IPS DF 4.7 (cell line): ENCODE measurements at regions not wholly inside any gene's neighbourhood (a gene's known extent, or its start where the extent isn't known, plus 50 kb on each side); places are given as distances from the start of the nearest gene placed in this dataset.

ENCODE experiments used
- DNase-seq: peaks from one replicate; pipeline ENCODE4 v3.0.0-alpha.2; 2013; ENCODE audit warnings: low spot score; ENCODE audit errors: extremely low read depth

DNA sequence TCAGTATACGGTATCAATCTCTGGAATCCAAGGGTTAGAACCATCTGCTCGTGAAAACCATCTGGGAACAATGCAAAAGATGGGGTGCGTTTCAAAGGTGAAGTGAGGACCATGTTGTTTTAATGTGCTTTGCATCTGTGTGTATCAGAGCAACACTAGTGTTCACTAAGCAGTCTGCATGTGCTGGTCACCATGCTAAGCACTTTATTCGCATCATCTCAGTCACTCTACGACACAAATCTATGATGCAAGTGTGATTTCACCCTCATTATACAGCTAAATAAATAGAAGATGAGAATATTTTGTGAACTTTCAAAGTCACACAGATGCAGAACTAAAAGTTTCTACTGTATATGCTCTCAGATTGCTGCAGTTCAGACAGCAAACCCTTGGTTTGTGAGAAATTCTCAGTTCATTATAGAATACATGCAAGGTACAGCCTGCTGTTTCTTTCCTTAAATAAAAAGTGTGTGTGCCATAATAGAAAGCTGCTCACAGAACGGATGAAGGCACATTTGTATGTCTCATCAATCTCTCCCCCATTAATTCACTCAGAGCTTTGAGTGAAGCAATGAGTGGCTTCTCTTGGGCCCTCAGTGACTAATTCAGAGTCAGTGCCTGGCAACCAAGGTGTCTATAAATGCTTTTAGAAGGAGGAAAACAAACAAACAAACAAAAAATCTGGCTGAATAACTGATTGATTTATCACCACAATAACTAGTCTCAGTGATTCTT is 652.8 kb upstream of the SOX11 start:
- DNase-seq = no peak

GRCh38 chr2:5040571-5040970 is 651.6 kb upstream of the SOX11 start:
- DNase-seq = no peak

DNA sequence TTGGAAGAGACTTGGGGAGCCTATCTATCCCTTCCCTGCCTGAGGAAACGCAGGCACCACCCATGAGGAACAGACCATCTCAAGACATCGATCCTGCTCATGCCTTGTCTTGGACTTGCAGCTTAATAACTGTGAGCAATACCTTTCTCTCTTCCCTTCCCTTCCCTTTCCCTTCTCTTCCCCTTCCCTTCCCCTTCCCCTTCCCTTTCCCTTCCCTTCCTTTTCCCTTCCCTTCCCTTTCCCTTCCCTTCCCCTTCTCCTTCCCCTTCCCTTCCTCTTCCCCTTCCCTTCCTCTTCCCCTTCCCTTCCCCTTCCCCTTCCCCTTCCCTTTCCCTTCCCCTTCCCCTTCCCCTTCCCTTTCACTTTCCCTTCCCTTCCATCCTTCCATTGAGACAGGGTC is 650.7 kb upstream of the SOX11 start:
- no peak for DNase-seq

GRCh38 chr2:5042666-5043440 is 649.3 kb upstream of the SOX11 start:
- DNase-seq = no peak

DNA sequence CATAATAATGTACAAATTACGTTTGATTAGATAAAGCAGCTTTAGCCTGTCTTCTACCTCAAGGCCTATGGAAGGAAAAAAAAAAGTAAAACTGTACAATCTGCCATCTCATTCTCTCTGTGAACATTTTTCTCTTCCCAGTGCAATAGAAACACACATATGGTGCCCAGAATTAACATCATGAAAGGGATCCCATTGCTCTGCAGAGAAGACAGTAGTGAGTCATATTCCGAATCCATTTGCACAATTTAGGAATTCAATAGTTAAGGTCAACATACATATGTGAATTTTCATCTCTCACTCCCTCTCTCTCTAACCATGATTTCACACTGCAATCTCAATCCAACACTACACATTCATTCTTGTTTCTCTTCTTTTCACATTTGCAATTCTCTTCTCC is 640.9 kb upstream of the SOX11 start:
- DNase-seq = no peak

GRCh38 chr2:5052905-5053304 is 639.3 kb upstream of the SOX11 start:
- no peak for DNase-seq

- DNase-seq = no peak
Observed at GRCh38 chr2:5057891-5058351, 634.3 kb upstream of the SOX11 start.

GRCh38 chr2:5060956-5061355 is 631.2 kb upstream of the SOX11 start:
- DNase-seq = no peak

- DNase-seq = no peak
Observed at GRCh38 chr2:5064687-5065086, 627.5 kb upstream of the SOX11 start.

DNA sequence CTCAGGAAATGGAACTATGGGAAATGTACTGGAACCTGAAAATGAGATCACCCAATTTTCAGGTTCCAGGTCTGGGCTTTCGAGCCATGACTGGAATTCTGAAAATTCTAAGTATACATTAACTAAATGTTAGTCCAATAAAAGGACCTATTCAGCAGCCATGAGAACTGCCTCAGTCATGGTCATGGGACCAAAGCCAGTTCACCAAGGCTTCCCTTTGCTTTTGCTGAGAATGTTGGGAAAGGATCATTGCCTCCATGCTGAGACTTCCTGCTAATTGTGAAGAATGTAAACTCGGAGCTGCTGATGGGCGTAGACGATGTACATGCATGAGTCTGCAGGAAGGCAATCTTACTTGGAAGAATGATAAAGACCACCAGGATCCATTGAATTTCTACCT is 624.4 kb upstream of the SOX11 start:
- no peak for DNase-seq

DNA sequence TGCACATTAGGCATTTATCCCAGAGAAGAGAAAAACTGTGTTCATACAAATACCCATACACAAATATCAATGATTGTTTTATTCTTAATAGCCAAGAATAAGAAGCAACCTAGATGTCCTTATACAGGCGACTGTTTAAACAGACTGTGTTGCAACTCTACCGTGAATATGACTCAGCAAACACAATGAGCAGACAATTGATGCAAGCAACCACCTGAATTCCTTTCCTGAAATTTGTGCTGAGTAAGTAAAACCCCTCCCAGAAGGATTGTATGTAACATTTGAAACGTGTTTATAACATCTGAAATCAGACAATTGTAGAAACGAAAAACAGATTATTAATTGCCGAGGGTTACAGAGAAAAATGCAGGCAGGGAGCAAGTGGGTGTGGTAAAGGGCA is 621.9 kb upstream of the SOX11 start:
- no peak for DNase-seq

DNA sequence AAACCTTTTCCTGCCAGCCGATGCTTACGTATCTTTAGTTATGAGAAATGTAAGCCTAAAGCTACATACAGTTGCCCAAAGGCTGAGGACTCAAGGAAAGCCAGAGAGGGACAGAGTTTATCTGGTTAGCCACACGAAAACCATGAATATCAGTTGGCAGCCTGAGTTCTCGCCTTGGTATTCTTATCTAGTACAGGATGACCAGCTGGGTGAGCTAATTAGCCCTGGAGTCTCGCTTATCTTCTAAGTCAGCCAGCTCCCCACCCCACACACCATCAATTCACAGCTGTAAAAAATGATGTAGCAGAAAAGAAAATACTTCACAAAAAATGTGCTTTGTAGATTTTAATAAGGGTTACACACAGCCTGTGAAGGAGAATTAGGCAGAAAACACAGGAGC is 617.5 kb upstream of the SOX11 start:
- DNase-seq = no peak

DNA sequence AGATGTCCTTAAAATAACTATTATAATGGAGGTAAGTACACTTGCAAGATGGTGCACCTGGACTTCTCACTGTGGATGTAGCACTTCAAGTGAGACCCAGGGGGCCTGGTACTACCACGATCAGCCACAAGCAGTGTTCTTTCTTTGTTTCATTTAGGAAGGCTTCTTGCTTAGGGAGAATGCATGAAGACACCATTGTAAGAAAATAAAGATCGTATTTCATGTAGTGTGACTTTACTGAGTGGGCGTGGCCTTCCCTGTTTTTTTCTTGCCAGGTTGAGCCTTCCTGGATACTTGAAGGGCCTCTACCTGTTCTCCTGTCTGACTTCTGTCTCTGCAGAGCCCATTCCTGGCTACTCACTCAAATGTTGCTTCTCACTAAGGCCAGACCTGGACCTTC is 615.6 kb upstream of the SOX11 start:
- DNase-seq = no peak

GRCh38 chr2:5077479-5078089 is 614.6 kb upstream of the SOX11 start:
- DNase-seq = no peak

DNA sequence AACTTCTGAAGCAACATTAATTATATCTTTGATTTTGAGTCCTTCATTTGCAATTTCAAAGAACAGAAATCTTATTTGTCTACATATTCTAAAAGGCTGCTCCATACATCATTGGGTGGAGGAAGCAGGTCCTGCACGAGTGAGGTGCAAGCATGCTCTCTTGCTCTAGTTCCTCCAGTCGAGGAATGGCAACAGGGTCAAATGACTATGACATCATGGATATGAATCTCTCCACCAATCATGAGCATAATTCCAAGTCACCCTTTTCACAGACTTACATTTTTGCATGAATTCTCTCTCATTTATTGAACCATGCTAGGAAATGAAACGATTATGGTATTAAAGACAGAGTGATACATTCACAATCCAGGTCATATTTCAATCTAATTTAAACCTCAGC is 608.8 kb upstream of the SOX11 start:
- DNase-seq = no peak

- no peak for DNase-seq
Observed at GRCh38 chr2:5089409-5089808, 602.8 kb upstream of the SOX11 start.

- no peak for DNase-seq
Observed at GRCh38 chr2:5093056-5093455, 599.1 kb upstream of the SOX11 start.

GRCh38 chr2:5093518-5093917 is 598.7 kb upstream of the SOX11 start:
- DNase-seq = no peak

DNA sequence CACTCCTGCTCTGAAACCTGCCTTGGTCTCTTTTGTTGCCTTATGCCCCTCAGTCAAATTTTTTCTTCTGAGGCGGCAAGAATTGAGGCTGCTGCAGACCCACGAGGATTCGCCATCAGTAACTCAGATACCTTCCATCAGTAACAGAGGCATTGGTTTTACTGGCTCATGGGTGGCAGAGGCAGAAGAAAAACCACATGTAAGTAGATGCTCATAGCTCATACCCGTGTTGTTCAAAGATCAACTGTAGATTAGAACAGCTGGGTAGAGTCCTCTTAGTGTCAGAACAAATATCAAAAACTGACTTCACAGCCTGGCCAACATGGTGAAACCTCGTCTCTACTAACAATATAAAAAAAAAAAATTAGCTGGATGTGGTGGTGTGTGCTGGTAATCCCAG is 598.0 kb upstream of the SOX11 start:
- DNase-seq = no peak

- DNase-seq = no peak
Observed at GRCh38 chr2:5098286-5098685, 593.9 kb upstream of the SOX11 start.

- no peak for DNase-seq
Observed at GRCh38 chr2:5102823-5103222, 589.4 kb upstream of the SOX11 start.

DNA sequence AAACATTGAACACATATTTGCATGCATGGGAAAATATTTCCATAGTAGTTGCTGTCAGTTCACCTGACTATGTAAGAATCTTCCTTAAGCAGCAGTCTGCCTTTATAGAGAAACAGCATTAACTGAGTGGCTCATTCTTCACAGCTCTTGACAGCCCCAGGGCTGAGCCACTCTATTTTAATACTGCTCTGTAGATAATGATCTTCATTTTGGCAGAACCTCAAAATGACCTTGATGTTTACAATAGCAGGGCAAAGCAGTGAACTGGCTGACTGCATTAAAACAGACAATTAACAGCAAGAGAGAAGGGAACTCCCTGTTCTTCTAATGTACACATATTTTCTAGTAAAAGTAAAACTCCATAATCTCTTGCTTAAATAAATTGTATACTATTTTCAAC is 580.6 kb upstream of the SOX11 start:
- DNase-seq = no peak

GRCh38 chr2:5119046-5119445 is 573.1 kb upstream of the SOX11 start:
- DNase-seq = no peak
